WTC11 (cell line): ENCODE measurements at regions not wholly inside any gene's neighbourhood (a gene's known extent, or its start where the extent isn't known, plus 50 kb on each side); places are given as distances from the start of the nearest gene placed in this dataset.

Source experiments
- ATAC-seq: fragments of 200-7000 bp; cut with Tn5 transposase; 2 replicates; pipeline ENCODE4 v1.10.0; 2021; ENCODE audit warnings: mild to moderate bottlenecking, moderate library complexity
- CTCF ChIA-PET: fragments of 300-600 bp; sonication (Branson Sonifier 250); formaldehyde crosslinking; loops from one replicate; lab custom pipeline; 2021; ENCODE audit warnings: antibody characterized with exemption; lab: Charles Lee
- POLR2A ChIA-PET: fragments of 350-600 bp; sonication (Branson Sonifier 250); formaldehyde crosslinking; loops from one replicate; lab custom pipeline; 2021; ENCODE audit warnings: antibody characterized with exemption; lab: Charles Lee
- DNase-seq: peaks from one replicate; pipeline ENCODE4 v3.0.0; 2021; ENCODE audit warnings: low spot score
- H3K27ac Mint-ChIP-seq: 2 replicates; pipeline ENCODE4 v1.8.0; 2021; ENCODE audit warnings: mixed read lengths
- H3K27me3 Mint-ChIP-seq: 2 replicates; pipeline ENCODE4 v1.8.0; 2021; ENCODE audit warnings: low read depth, mild to moderate bottlenecking, moderate library complexity, mixed read lengths
- H3K36me3 Mint-ChIP-seq: 2 replicates; pipeline ENCODE4 v1.8.0; 2021; ENCODE audit warnings: mixed read lengths
- H3K4me1 Mint-ChIP-seq: 2 replicates; pipeline ENCODE4 v1.8.0; 2022; ENCODE audit warnings: mixed read lengths
- H3K4me3 Mint-ChIP-seq: 2 replicates; pipeline ENCODE4 v1.8.0; 2021; ENCODE audit warnings: mild to moderate bottlenecking, moderate library complexity, mixed read lengths
- H3K9me3 Mint-ChIP-seq: 2 replicates; pipeline ENCODE4 v1.8.0; 2021; ENCODE audit warnings: mixed read lengths
- CREM ChIP-seq: sonication (generic); formaldehyde crosslinking; IDR thresholded peaks from 2 replicates; pipeline ENCODE4 v1.8.1; 2022; ENCODE audit warnings: mild to moderate bottlenecking, missing genetic modification reagents, moderate library complexity
- ELF4 ChIP-seq: sonication (generic); formaldehyde crosslinking; IDR thresholded peaks from 2 replicates; pipeline ENCODE4 v1.8.1; 2022; ENCODE audit warnings: low read depth, mild to moderate bottlenecking, moderate library complexity, missing genetic modification reagents
- ESRRA ChIP-seq: sonication (generic); formaldehyde crosslinking; IDR thresholded peaks from 2 replicates; pipeline ENCODE4 v1.8.1; 2022; ENCODE audit warnings: mild to moderate bottlenecking, missing genetic modification reagents, borderline replicate concordance
- ETV6 ChIP-seq: sonication (generic); formaldehyde crosslinking; IDR thresholded peaks from 2 replicates; pipeline ENCODE4 v1.8.1; 2022; ENCODE audit warnings: mild to moderate bottlenecking, missing genetic modification reagents
- FOXP1 ChIP-seq: sonication (generic); formaldehyde crosslinking; IDR thresholded peaks from 2 replicates; pipeline ENCODE4 v1.8.0; 2022; ENCODE audit warnings: missing genetic modification reagents, mild to moderate bottlenecking, moderate library complexity, borderline replicate concordance
- FOXP4 ChIP-seq: sonication (generic); formaldehyde crosslinking; IDR thresholded peaks from 2 replicates; pipeline ENCODE4 v1.8.0; 2022; ENCODE audit warnings: mild to moderate bottlenecking, missing genetic modification reagents
- HMGA2 ChIP-seq: fragments of 250-450 bp; sonication (Bioruptor Pico); IDR thresholded peaks from 2 replicates; pipeline ENCODE4 v1.4.0; 2021; ENCODE audit warnings: mild to moderate bottlenecking, moderate library complexity
- MAX ChIP-seq: sonication (generic); formaldehyde crosslinking; IDR thresholded peaks from 2 replicates; pipeline ENCODE4 v1.8.0; 2022; ENCODE audit warnings: mild to moderate bottlenecking, missing genetic modification reagents
- MXD4 ChIP-seq: fragments of 250-450 bp; sonication (Bioruptor Pico); IDR thresholded peaks from 2 replicates; pipeline ENCODE4 v1.8.0; 2021; ENCODE audit warnings: mild to moderate bottlenecking, moderate library complexity, borderline replicate concordance
- NFATC4 ChIP-seq: fragments of 250-450 bp; sonication (Bioruptor Pico); IDR thresholded peaks from 2 replicates; pipeline ENCODE4 v1.9.0; 2021; ENCODE audit warnings: mild to moderate bottlenecking
- NFYB ChIP-seq: sonication (generic); formaldehyde crosslinking; conservative IDR thresholded peaks from 2 replicates; pipeline ENCODE4 v1.8.0; 2022; ENCODE audit warnings: low read depth, missing genetic modification reagents
- NR3C1 ChIP-seq: sonication (generic); formaldehyde crosslinking; conservative IDR thresholded peaks from 2 replicates; pipeline ENCODE4 v1.8.1; 2023; ENCODE audit warnings: low read depth, mild to moderate bottlenecking, missing genetic modification reagents
- OVOL2 ChIP-seq: fragments of 250-450 bp; sonication (Bioruptor Pico); IDR thresholded peaks from 2 replicates; pipeline ENCODE4 v1.9.0; 2021; ENCODE audit warnings: mild to moderate bottlenecking, borderline replicate concordance
- RORB ChIP-seq: fragments of 250-450 bp; sonication (Bioruptor Pico); IDR thresholded peaks from 2 replicates; pipeline ENCODE4 v1.9.0; 2021; ENCODE audit warnings: mild to moderate bottlenecking
- SMAD3 ChIP-seq: sonication (generic); formaldehyde crosslinking; IDR thresholded peaks from 2 replicates; pipeline ENCODE4 v1.8.0; 2022; ENCODE audit warnings: missing genetic modification reagents, mild to moderate bottlenecking, borderline replicate concordance
- TP53 ChIP-seq: sonication (generic); formaldehyde crosslinking; IDR thresholded peaks from 2 replicates; pipeline ENCODE4 v1.8.1; 2023; ENCODE audit warnings: mild to moderate bottlenecking, missing genetic modification reagents
- ZNF138 ChIP-seq: sonication (generic); formaldehyde crosslinking; conservative IDR thresholded peaks from 2 replicates; pipeline ENCODE4 v1.8.1; 2022; ENCODE audit warnings: mild to moderate bottlenecking, moderate library complexity, missing genetic modification reagents
- ZNF425 ChIP-seq: fragments of 250-450 bp; sonication (Bioruptor Pico); conservative IDR thresholded peaks from 2 replicates; pipeline ENCODE4 v1.9.0; 2021; ENCODE audit warnings: mild to moderate bottlenecking
- TF ChIP-seq, protein P1 (sequence below): sonication (generic); formaldehyde crosslinking; IDR thresholded peaks from 2 replicates; pipeline ENCODE4 v1.8.1; 2022; ENCODE audit warnings: low read depth, mild to moderate bottlenecking, moderate library complexity, missing genetic modification reagents, borderline replicate concordance
- TF ChIP-seq, protein P2 (sequence below): sonication (generic); formaldehyde crosslinking; IDR thresholded peaks from 2 replicates; pipeline ENCODE4 v1.8.0; 2023; ENCODE audit warnings: missing genetic modification reagents
- TF ChIP-seq, protein P3 (sequence below): sonication (generic); formaldehyde crosslinking; IDR thresholded peaks from 2 replicates; pipeline ENCODE4 v1.8.1; 2022; ENCODE audit warnings: mild to moderate bottlenecking, missing genetic modification reagents, moderate library complexity, borderline replicate concordance
- TF ChIP-seq, protein P4 (sequence below): fragments of 250-450 bp; sonication (Bioruptor Pico); IDR thresholded peaks from 2 replicates; pipeline ENCODE4 v2.1.2; 2022; ENCODE audit warnings: mild to moderate bottlenecking, moderate library complexity
- TF ChIP-seq, protein P5 (sequence below): sonication (generic); formaldehyde crosslinking; IDR thresholded peaks from 2 replicates; pipeline ENCODE4 v1.8.1; 2023; ENCODE audit warnings: mild to moderate bottlenecking, moderate library complexity, missing genetic modification reagents

GRCh38 chr1:165057956-165058355 is 298.6 kb downstream of the LMX1A start:
- Mint-ChIP-seq H3K9me3 (no peaks in the 10 kb centered on the region), H3K36me3 (no peaks in the 10 kb centered on the region), H3K4me3 (no peak overlapping the region), H3K27me3 (peaks cover 39% of the 10 kb centered on the region), H3K27ac (no peak overlapping the region), H3K4me1 (peaks cover 17% of the 10 kb centered on the region)
- ATAC-seq = no peak
- ChIA-PET POLR2A (no interaction called here), CTCF (interaction anchor here (1.1 kb wide), 1 partner anchor 144 kb away, joined by 3 read pairs; no protein-coding TSS in a partner anchor)
- TF ChIP-seq, protein P1, sequence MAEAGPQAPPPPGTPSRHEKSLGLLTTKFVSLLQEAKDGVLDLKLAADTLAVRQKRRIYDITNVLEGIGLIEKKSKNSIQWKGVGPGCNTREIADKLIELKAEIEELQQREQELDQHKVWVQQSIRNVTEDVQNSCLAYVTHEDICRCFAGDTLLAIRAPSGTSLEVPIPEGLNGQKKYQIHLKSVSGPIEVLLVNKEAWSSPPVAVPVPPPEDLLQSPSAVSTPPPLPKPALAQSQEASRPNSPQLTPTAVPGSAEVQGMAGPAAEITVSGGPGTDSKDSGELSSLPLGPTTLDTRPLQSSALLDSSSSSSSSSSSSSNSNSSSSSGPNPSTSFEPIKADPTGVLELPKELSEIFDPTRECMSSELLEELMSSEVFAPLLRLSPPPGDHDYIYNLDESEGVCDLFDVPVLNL (CRISPR knock-in tag) = no peak
- TF ChIP-seq HMGA2 (CRISPR knock-in tag) (no peak), CREM (CRISPR knock-in tag) (no peak), ESRRA (no peak), MXD4 (CRISPR knock-in tag) (no peak), ZNF138 (no peak), NFYB (CRISPR knock-in tag) (no peak), FOXP4 (no peak), NFATC4 (CRISPR knock-in tag) (no peak), NR3C1 (no peak), TP53 (CRISPR knock-in tag) (no peak), RORB (CRISPR knock-in tag) (no peak), FOXP1 (CRISPR knock-in tag) (no peak)
- TF ChIP-seq, protein P2, sequence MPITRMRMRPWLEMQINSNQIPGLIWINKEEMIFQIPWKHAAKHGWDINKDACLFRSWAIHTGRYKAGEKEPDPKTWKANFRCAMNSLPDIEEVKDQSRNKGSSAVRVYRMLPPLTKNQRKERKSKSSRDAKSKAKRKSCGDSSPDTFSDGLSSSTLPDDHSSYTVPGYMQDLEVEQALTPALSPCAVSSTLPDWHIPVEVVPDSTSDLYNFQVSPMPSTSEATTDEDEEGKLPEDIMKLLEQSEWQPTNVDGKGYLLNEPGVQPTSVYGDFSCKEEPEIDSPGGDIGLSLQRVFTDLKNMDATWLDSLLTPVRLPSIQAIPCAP = no peak
- TF ChIP-seq, protein P3, sequence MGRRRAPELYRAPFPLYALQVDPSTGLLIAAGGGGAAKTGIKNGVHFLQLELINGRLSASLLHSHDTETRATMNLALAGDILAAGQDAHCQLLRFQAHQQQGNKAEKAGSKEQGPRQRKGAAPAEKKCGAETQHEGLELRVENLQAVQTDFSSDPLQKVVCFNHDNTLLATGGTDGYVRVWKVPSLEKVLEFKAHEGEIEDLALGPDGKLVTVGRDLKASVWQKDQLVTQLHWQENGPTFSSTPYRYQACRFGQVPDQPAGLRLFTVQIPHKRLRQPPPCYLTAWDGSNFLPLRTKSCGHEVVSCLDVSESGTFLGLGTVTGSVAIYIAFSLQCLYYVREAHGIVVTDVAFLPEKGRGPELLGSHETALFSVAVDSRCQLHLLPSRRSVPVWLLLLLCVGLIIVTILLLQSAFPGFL (CRISPR knock-in tag) = no peak
- TF ChIP-seq, protein P4, sequence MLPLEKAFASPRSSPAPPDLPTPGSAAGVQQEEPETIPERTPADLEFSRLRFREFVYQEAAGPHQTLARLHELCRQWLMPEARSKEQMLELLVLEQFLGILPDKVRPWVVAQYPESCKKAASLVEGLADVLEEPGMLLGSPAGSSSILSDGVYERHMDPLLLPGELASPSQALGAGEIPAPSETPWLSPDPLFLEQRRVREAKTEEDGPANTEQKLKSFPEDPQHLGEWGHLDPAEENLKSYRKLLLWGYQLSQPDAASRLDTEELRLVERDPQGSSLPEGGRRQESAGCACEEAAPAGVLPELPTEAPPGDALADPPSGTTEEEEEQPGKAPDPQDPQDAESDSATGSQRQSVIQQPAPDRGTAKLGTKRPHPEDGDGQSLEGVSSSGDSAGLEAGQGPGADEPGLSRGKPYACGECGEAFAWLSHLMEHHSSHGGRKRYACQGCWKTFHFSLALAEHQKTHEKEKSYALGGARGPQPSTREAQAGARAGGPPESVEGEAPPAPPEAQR (CRISPR knock-in tag) = no peak
- TF ChIP-seq, protein P5, sequence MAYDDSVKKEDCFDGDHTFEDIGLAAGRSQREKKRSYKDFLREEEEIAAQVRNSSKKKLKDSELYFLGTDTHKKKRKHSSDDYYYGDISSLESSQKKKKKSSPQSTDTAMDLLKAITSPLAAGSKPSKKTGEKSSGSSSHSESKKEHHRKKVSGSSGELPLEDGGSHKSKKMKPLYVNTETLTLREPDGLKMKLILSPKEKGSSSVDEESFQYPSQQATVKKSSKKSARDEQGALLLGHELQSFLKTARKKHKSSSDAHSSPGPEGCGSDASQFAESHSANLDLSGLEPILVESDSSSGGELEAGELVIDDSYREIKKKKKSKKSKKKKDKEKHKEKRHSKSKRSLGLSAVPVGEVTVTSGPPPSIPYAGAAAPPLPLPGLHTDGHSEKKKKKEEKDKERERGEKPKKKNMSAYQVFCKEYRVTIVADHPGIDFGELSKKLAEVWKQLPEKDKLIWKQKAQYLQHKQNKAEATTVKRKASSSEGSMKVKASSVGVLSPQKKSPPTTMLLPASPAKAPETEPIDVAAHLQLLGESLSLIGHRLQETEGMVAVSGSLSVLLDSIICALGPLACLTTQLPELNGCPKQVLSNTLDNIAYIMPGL (CRISPR knock-in tag) = no peak
- DNase-seq = no peak

DNA sequence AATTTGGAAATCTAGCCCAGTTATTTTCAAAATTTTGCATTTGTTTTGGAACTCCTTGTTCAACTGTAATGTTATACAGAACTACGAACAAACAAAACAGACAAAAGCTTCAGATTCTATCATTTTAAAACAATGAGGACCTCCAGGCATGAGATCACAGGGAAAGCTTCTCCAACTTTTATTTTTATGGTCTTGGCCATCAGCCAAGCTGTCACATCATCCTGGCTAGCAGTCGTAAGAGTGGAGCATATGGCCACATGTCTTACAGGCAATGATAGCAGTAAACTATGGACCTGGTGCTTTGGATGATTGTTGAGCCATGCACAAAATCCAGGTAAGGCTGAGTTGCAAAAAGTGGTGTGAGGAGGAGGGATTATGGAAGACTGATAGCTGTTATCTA is 299.6 kb downstream of the LMX1A start:
- Mint-ChIP-seq H3K9me3 (no peaks in the 10 kb centered on the region), H3K4me1 (peaks cover 18% of the 10 kb centered on the region), H3K27ac (no peak overlapping the region), H3K36me3 (no peaks in the 10 kb centered on the region), H3K4me3 (no peak overlapping the region), H3K27me3 (peaks cover 28% of the 10 kb centered on the region)
- ATAC-seq (no peak), DNase-seq (no peak)
- ChIA-PET CTCF (interaction anchor here (1.1 kb wide), 1 partner anchor 143 kb away, joined by 3 read pairs; no protein-coding TSS in a partner anchor), POLR2A (no interaction called here)
- no peak for TF ChIP-seq ETV6 (CRISPR knock-in tag)
- TF ChIP-seq ZNF425 (CRISPR knock-in tag) = no peak
- TF ChIP-seq MAX (CRISPR knock-in tag) = no peak
- no peak for TF ChIP-seq ELF4 (CRISPR knock-in tag)
- no peak for TF ChIP-seq SMAD3 (CRISPR knock-in tag)
- no peak for TF ChIP-seq OVOL2 (CRISPR knock-in tag)
- TF ChIP-seq, protein P4 (CRISPR knock-in tag) = no peak
